CD4-positive, alpha-beta T cell treated with Interleukin-17A for 4 hours (primary cell): ENCODE measurements at regions not wholly inside any gene's neighbourhood (a gene's known extent, or its start where the extent isn't known, plus 50 kb on each side); places are given as distances from the start of the nearest gene placed in this dataset.
"Not testable (repeated sequence)": the region's sequence is repeated elsewhere in the genome, so short reads cannot be mapped to it uniquely, and the experiment has no call there.

Experiments used
- DNase-seq: peaks from one replicate; pipeline ENCODE4 v3.0.0-alpha.2; 2020; ENCODE audit warnings: mixed read lengths

DNA sequence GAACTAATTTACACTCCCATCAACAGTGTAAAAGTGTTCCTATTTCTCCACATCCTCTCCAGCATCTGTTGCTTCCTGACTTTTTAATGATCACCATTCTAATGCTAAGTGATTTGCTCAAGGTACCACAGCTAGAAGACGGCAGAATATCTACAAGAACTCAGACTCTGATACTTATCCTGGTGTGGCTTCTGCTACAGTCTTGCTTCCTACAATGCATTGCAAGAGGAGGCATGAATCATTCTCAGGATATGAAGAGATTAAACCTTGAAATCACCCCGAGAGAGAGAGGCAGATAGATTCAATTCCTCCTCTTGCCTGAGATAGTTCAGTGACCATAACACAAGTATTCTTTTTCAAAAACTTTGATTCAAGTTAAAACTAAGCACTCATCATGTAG, 306.4 kb downstream of the TBC1D4 start:
- DNase-seq: no peak

DNA sequence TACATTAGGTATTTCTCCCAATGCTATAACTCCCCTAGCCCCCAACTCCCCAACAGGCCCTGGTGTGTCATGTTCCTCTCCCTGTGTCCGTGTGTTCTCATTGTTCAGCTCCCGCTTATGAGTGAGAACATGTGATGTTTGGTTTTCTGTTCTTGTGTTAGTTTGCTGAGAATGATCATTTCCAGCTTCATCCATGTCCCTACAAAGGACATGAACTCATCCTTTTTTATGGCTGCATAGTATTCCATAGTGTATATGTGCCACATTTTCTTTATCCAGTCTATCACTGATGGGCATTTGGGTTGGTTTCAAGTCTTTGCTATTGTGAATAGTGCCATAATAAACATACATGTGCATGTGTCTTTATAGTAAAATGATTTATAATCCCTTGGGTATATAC, 306.9 kb downstream of the TBC1D4 start:
- DNase-seq: not testable (repeated sequence)

DNA sequence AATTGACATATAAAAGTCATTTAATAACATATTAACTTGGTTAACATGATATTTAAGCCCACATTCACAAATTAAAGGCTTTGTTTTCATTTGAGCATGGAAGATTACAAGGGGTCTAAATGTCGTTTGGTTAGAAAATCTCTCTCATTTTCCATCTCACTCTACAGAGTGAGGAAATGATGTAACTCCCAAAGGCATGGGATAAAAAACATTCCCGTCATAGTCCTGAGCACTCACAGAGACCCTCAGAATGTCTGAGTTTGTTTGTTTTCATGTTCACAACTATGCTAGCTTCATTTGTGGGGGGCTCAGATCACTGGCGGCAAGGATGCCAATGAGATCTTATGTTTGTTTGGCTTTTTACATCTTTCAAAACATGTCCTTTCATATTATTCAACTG, 307.5 kb downstream of the TBC1D4 start:
- no peak for DNase-seq

DNA sequence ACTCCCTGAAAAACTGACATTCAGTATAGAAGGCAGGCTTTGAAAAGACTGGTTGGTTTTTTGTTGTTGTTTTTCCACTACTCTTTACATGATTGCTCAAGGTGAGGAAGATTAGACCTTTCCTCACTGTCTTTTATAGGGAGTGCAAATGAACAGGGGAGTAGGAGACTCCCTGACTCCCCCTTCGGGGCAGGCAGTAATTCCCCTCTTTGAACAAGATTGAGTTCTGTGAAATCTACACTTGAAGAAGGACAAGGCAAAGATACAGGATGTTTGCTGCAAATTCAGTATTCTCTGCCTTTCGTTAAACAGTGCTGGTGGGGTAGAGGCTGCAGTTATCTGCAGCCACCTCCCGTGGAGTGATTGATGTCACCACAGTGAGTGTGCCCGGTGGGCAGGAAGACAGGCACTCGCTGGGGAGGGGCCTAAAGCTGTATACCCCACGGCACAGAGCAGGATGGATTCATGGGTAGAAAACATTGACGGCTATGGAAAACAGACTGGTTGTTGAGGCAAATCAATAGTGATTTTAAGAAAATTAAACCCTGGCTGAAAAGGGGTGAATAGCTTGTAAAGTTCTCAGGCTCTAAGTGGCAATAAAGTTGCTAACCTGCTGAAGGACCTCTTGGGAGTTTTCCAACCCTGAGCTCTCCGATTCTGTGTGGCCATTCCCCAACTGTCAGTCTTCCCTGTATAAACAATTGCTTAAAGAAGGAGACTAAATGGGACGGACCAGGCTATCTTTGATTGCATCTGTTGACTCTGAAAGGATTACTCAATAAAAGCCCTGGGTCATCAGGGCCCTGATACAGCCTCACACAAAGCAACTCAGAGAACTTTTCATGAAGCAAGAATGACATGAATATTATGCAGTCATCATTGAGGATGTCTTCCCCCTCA, 308.3 kb downstream of the TBC1D4 start:
- no peak for DNase-seq

DNA sequence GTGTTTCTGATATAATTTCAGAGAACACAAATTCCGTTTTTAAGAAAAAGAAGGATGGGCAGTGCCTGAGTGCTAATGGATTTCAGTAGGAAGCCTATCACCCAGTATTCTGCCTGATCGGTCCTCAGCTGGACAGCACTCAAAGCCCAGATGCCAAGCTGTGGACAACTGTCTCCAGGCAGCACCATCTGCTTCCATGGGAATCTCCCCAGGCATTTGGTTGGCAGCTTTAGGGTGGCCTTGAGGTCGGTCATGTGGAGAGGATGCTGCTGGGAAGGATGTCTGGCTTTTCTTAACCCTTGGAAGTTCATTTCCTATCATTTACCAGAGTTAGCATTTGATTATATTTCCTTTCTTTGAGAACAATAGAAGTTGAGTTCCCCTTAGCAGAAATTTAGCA, 311.7 kb downstream of the TBC1D4 start:
- DNase-seq: no peak

DNA sequence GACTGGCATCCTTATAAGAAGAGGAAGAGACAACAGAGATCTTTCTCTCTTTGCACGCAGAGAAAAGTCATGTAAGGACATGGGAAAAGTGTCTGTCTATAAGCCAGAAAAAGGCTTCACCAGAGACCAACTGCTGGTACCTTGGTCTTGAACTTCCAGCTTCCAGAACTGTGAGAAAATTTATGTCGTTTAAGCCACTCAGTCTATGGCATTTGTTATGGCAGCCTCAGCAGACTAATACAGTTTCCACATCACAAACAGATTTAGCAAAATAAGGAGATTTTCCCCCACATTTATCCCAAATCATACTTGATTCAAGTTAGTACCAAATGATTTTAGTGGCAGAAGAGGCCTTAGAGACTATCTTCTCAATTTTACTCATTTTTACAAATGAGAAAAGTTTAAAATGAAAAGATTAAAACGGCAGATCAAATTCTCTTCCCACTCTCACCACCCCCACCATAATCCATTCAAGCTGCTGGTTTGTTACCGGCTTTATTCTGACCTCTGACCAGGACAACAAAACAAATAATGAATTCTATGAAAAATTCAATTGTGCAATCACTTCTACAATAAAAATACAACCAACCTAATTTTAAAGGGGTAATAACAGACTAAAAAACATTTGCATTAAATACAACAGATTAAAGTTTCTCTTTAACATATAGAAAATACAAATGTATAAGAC, 316.3 kb downstream of the TBC1D4 start:
- no peak for DNase-seq

DNA sequence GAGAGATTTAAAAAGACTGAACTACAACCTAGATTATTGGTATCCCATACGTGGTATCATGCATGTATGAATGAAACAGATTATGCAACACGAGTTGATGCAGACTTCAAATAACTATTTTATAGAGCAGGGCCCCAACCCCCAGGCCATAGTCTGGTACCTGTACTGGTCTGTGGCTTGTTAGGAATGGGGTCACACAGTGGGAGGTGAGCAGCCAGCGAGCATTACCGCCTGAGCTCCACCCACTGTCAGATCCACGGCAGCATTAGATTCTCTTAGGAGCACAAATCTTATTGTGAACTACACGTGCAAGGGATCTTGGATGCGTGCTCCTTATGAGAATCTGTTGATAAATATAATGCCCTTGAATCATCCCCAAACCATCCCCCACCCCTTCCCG, 320.2 kb downstream of the TBC1D4 start:
- no peak for DNase-seq

DNA sequence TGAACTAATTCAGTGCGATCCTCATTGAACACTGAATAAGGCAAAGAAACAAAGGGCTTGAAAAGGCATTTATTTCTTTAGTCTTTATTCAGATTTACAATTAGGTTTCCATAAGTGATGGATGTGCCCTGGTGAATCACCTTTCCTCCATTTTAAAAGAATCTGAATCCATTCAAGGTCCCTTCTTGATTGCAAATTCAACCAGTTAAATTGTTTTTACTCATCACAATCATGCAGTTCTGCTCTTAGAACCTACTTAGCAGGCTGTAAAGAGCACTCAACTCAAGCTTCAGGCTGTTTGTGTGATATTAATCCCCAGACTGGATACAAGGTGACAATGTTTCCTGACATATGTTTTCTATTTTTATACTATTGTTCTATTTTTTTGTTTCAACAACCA, 321.0 kb downstream of the TBC1D4 start:
- no peak for DNase-seq

DNA sequence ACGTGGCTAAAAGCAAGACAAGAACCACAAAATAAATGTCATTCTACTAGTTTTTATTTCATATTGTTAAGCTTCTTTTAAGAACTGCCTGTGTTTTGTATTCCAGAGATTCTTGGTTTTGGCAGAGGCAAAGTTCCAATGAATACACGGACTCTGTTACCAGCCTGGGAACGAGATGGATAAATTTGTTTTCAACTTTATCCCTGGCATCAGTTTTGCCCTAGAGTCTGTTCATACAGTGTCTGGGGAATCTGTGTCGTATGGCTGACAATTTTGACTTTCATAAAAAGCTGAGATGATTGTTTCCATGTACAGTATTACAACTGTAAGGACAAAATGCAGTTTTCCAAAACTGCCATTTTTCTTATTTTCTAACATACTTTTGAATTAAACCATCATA, 327.6 kb downstream of the TBC1D4 start:
- DNase-seq: no peak

DNA sequence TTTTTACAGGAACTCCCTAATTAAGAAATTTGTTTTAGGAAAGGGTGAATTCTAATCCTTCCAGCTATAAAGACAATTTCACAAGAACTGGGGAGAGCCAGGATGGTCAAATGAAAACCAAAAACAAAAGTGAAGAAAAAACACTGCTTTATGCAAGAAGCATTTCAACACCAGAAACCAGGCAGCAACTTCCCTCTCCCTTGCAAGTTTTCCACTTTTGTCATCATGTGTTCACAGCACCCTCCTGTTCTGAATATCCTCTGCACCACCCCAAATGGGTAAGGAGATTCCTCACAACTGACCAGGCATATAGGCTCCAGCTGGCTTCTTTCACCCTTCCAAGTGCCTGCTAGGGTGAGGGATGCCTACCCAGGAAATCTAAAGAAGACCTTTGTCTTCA, 328.1 kb downstream of the TBC1D4 start:
- DNase-seq: no peak

DNA sequence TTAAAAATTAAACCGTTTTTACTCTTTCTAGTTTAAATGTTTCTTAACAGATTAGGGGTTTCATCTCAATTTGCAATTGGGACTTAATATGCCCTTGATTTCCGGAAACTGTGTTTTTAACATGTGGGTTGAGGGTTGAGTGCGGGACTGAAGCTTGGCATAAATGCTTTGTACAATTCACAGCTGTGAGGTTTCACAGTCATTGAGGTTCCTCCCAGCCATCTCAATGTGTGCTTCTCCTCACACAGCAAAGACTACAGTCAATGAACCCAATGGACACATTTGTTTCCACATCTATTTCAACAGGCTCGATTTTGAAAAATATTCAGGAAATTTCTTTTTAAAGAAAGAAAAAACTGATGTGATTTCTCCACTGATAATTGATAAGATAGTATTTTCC, 328.6 kb downstream of the TBC1D4 start:
- DNase-seq: no peak

DNA sequence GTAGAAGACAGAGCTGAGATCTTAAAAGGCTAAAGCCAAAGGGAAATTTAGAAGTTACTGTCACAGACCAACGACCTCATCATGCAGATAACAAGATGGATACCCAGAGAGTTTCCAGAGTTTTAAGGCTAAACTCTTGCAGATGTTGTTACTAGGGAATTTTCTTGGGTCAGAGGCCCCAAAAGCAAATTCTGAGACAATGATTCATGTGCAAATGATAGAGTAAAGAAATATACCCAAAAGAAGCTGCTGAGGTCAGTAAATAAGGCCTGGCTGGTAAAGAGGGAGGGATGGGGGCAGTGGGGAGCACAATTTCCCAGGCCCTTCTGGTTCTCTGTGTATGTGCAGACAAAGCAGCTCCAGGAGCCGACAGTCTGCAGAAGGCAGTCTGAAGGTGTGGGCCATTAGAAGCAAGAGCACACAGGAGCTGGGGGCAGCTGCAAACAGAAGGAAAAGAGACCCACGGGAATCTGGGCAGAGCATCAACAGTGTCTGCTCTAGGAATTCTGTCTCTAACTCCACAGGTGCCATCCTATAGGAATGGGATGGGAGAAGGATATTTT, 330.8 kb downstream of the TBC1D4 start:
- DNase-seq: no peak

DNA sequence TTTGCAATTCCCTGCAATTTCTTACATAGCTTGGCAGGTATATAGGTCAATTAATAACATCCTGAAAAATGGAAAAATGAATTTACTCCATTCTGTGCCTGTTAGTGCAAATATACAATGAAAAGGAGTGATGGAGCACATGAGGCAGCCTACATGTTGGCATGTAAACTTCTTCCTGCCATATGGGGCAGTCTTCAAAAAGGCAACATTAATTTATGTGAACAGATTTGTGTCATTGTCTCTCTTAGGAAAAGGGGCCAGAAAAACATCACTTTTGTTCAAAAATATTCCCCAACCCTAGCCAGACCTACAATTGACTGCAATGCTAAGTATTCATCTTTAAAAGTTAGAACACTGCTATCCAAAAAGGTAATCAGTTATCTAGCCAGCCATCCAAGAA, 332.2 kb downstream of the TBC1D4 start:
- no peak for DNase-seq

DNA sequence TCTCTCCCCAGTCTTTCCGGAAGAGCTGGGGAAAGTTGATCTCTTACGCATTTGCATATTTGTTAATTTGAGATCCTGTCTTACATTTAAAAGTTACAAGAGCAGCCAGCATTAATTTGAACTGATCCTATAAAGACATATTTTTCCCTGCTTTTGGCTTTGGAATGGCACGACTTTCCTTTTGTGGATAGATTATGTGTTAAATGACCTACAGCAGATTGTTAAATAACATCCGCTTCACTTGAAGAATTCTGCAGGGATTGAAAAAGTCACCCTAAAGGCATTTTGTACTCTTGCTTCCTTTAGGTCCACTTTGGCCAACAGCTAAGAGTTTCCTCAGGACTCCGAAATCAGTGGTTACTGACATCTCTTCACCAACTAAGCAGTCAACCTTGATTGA, 334.0 kb downstream of the TBC1D4 start:
- no peak for DNase-seq

DNA sequence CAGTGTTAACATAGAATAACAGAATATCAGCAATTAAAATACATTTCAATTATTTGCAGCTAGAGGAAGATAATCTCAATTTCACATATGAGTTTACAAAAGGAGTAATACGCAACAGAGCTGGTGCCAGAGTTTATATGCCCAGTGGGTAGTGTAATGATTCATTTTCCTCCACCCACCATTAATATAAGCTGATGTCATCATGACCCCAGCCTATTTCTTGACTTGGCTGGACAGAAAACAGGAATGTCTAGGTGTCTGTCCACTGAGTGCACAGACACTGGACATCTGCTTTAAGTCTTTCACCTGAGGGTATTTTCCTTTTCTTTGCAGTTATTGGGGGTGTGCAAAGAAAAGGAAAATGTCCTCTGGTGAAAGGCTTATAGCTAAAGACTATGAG, 335.5 kb downstream of the TBC1D4 start:
- no peak for DNase-seq

DNA sequence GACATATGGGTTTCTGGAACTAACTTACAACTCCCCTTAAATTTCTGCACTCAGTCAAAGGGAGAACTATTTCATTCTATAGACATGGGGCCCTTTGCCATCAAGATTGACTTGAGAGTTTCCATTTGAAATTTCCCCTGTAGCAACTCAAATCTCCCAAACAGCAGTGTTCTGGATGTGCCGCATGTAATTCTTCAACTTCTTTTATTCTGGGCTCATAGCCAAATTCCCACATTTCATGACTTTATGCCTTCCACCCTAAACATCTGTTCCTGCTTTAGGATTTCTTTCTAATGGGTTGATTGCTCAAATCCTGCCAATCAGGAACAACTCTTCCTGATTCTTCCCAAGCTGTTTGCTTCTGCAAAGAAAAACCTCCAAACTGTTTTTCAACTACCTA, 336.0 kb downstream of the TBC1D4 start:
- no peak for DNase-seq

DNA sequence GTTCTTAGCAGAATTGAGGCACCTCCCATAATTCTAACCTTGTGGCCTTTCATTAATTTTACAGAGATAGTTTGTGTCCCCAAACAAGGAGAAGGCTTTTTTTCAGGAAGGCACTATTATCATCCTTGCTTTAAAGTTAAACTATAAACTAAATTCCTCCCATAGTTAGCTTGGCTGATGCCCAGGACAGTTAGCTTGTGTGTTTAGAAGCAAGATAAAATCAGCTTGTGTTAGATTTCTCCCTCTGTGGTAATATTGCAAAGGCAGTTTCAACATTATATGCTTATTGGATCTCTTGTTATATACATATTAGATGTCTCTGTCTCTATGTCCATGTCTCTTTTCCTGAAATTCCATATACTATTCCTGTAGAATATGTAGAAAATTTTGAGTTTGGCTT, 342.7 kb downstream of the TBC1D4 start:
- no peak for DNase-seq

DNA sequence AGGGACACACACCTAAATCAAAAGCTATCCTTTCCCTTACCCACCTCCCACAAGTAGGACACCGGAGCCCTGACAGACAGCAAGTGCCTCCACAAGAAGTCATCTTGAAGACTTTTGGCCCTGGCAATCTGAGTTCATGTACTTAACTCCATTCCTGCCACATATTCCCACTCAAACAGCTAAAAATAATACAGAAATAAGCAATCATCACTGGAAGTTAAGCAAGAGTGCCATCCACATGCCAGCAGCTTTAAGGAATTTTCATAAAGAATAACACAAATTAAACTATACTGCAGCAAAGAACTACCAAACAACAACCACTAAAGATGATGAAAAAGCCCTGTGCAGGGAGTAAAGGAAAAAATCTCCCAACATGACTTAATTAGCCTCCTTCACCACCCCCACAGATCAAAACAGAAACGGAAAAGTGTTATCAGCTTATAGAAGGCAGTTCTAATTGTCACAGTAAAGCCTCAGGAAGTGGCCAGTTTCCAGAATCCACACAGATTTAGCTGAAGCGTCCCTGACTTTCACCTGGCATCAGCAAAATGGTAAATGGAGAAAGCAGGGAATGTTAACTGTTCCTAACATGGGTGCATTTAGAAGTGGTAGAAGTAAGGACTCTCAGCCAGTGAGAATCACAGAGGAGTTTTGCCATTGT, 343.9 kb downstream of the TBC1D4 start:
- DNase-seq: no peak

DNA sequence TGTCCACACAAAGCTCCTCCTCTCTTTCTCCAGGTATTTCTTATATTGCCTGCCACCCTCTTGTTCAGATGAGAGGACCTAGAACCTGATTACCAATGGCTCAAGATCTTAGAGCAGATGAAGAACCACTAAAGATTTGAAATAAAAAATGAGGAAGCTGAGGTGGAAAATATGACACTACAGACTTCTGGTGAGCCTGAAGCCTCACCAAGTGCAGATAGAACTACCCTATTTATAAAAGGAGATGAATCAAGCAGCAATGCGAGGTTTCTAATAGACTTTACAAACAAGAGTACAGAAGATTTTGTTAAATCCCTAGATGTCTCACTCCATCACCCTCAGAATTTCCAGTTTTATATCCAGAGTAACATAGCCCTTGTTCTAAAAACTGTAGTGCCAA, 345.8 kb downstream of the TBC1D4 start:
- no peak for DNase-seq

DNA sequence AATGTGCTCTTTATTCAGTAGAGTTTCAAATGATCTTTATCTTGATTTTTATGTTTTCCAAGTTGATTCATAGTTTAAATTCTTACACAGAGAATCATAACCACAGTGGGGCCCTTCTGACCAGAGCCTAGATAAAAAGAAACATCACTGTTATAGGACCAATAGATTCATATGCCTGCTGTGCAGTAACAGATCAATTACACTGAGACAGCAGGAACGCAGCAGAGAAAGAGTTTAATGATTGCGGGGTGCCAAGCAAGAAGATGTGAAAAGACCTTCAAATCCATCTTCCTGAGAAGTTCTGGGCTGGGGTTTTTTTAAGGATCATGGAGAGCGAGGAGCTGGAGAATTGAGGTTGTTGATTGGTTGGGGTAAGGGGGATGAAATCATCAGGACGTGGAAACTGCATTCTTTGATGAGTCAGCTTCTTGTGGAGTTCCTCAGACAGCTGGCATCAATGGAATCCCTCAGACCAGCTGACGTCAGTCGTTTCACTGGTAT, 346.6 kb downstream of the TBC1D4 start:
- DNase-seq: no peak

DNA sequence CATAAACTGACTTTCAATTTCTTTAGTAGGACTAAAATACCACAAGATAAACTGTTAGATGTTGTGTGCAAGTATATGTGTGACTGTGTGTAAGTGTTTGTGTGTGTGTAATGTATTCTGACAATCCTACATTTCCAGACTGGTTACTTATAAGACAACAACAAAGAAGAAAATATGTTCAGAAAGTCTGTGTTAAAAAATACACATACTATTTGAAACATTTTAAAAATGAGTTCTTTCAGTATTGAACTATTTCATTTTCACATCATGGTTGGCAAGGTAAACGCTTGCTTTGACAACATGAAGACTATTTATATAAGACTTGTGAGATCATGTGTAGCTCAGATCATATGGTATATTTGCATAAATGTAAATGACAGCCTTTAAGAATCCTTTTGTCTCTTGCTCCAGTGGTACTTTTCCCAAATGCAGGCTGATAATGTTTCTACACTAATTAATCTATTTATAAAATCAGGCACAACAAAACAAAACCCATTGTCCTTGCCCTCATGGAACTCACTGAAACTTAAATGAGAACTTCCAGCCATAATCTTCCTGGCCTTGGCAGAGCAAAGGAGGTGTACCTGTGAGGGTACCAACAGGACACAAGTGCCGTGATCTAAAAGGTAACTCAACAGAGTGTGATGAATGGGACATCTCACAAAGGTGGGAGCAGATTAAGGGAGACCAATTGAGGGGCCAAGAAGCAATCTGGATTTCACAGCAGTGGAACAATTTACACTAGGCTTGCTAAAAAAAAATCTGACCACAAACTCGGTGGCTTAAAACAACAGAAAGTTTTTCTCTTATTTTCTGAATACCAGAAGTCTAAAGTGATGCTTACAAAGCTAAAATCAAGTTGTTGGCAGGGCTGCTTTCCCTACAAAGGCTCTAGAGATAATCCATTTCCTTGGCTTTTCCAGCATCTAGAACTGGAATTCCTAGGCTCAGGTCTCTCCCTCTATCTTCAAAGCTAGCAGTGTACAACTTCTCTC, 349.0 kb downstream of the TBC1D4 start:
- no peak for DNase-seq

DNA sequence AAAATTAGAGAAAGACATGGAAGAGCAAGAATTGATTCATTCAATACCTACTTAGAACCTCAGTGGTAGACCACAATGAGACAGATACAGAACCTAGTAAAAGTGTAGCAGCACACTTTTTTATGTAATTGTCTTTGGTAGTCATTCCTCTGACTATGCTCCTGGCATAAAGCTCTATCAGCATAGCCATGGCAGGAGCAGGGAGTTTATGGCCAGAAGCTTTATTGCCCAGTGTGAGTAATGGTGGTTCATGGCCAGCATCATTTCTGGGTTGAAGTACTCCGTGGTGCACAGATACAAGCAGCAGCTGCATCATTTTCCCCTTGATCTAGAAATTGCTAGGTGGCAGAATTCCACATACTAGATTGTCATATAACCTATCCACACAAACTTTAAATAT, 352.6 kb downstream of the TBC1D4 start:
- no peak for DNase-seq
